ENCODE measurements at regions not wholly inside any gene's neighbourhood (a gene's known extent, or its start where the extent isn't known, plus 50 kb on each side); places are given as distances from the start of the nearest gene placed in this dataset.

GRCh38 chr15:66875588-66876420 lies 173.8 kb downstream of the SMAD6 start:
- no peak for TF ChIP-seq CTCF (IDR thresholded peaks at IDR 0.05)
- Mint-ChIP-seq H3K4me1 (ENCODE audit: low read depth) (peaks cover 18% of the 10 kb centered on the region), H3K9me3 (ENCODE audit: low read depth) (no peaks in the 10 kb centered on the region), H3K27ac (ENCODE audit: unreplicated experiment) (no peak overlapping the region), H3K4me3 (ENCODE audit: unreplicated experiment) (no peak overlapping the region), H3K36me3 (ENCODE audit: low read depth) (no peaks in the 10 kb centered on the region), H3K27me3 (ENCODE audit: low read depth) (no peaks in the 10 kb centered on the region)
- no peak for DNase-seq (ENCODE audit: low spot score)

- Mint-ChIP-seq H3K4me1 (ENCODE audit: low read depth) (peaks cover 24% of the 10 kb centered on the region), H3K27me3 (ENCODE audit: low read depth) (no peaks in the 10 kb centered on the region), H3K4me3 (ENCODE audit: unreplicated experiment) (no peak overlapping the region), H3K36me3 (ENCODE audit: low read depth) (no peaks in the 10 kb centered on the region), H3K27ac (ENCODE audit: unreplicated experiment) (no peak overlapping the region), H3K9me3 (ENCODE audit: low read depth) (no peaks in the 10 kb centered on the region)
- no peak for DNase-seq (ENCODE audit: low spot score)
- TF ChIP-seq CTCF (IDR thresholded peaks at IDR 0.05): no peak
These were observed 174.3 kb downstream of the SMAD6 start for GRCh38 chr15:66876421-66876730.

GRCh38 chr15:66876731-66877476 lies 174.9 kb downstream of the SMAD6 start:
- peaks cover 29% of the 10 kb centered on the region for H3K4me1 Mint-ChIP-seq (ENCODE audit: low read depth)
- H3K4me3 Mint-ChIP-seq (ENCODE audit: unreplicated experiment): no peak overlapping the region
- no peak overlapping the region for H3K27ac Mint-ChIP-seq (ENCODE audit: unreplicated experiment)
- no peaks in the 10 kb centered on the region for H3K36me3 Mint-ChIP-seq (ENCODE audit: low read depth)
- no peak for DNase-seq (ENCODE audit: low spot score)
- H3K27me3 Mint-ChIP-seq (ENCODE audit: low read depth): no peaks in the 10 kb centered on the region
- no peaks in the 10 kb centered on the region for H3K9me3 Mint-ChIP-seq (ENCODE audit: low read depth)
- TF ChIP-seq CTCF (IDR thresholded peaks at IDR 0.05): no peak

- Mint-ChIP-seq H3K4me1 (ENCODE audit: low read depth) (peaks cover 34% of the 10 kb centered on the region), H3K4me3 (ENCODE audit: unreplicated experiment) (no peak overlapping the region), H3K27me3 (ENCODE audit: low read depth) (no peaks in the 10 kb centered on the region), H3K36me3 (ENCODE audit: low read depth) (no peaks in the 10 kb centered on the region), H3K27ac (ENCODE audit: unreplicated experiment) (no peak overlapping the region), H3K9me3 (ENCODE audit: low read depth) (no peaks in the 10 kb centered on the region)
- no peak for TF ChIP-seq CTCF (IDR thresholded peaks at IDR 0.05)
- no peak for DNase-seq (ENCODE audit: low spot score)
These were observed 175.6 kb downstream of the SMAD6 start for GRCh38 chr15:66877477-66878271.

GRCh38 chr15:66878761-66879160 lies 176.7 kb downstream of the SMAD6 start:
- Mint-ChIP-seq H3K36me3 (ENCODE audit: low read depth) (no peaks in the 10 kb centered on the region), H3K9me3 (ENCODE audit: low read depth) (no peaks in the 10 kb centered on the region), H3K4me3 (ENCODE audit: unreplicated experiment) (no peak overlapping the region), H3K4me1 (ENCODE audit: low read depth) (peaks cover 45% of the 10 kb centered on the region), H3K27ac (ENCODE audit: unreplicated experiment) (no peak overlapping the region), H3K27me3 (ENCODE audit: low read depth) (no peaks in the 10 kb centered on the region)
- no peak for TF ChIP-seq CTCF (IDR thresholded peaks at IDR 0.05)
- DNase-seq (ENCODE audit: low spot score): no peak
